HepG2 (cell line): ENCODE measurements at regions not wholly inside any gene's neighbourhood (a gene's known extent, or its start where the extent isn't known, plus 50 kb on each side); places are given as distances from the start of the nearest gene placed in this dataset.

Experiments
- ATAC-seq: fragments of 200-7000 bp; cut with Tn5 transposase; 3 replicates; pipeline ENCODE4 v1.9.1; 2020; ENCODE audit warnings: mild to moderate bottlenecking, moderate library complexity
- BruUV-seq: library from RNA; stranded (reverse); fragments of 400-500 nt; replicated peaks from 2 replicates; lab custom pipeline; 2021; lab: Mats Ljungman, UMichigan
- CTCF ChIA-PET: fragments of 300-600 bp; formaldehyde crosslinking; extraction: SDS; loops from one replicate; lab custom pipeline; 2021; ENCODE audit warnings: low total read pairs, inconsistent platforms, low intra/inter-chr PET ratio; lab: Yijun Ruan, JAX
- POLR2A ChIA-PET: fragments of 350-600 bp; sonication (Branson Sonifier 250); formaldehyde crosslinking; loops from one replicate; lab custom pipeline; 2020; ENCODE audit warnings: antibody characterized with exemption, inconsistent platforms; lab: Yijun Ruan, JAX
- DNase-seq: peaks from one replicate; pipeline ENCODE4 v3.0.0-alpha.2; 2015; ENCODE audit warnings: low spot score
- FAIRE-seq: peaks from 3 replicates; lab custom pipeline; 2011; peaks lifted over from hg19 to GRCh38; lab: Jason Lieb, UNC
- H2AFZ ChIP-seq: one replicate; pipeline ENCODE4 v1.6.1; 2011; ENCODE audit warnings: low read length, inconsistent platforms
- H3K27ac ChIP-seq: fragments of 300-600 bp; 3 replicates; pipeline ENCODE4 v1.8.0; 2011; ENCODE audit warnings: mixed run types, mild to moderate bottlenecking, mixed read lengths, low read length, inconsistent platforms; ENCODE audit not compliant: insufficient read depth; ENCODE audit errors: extremely low read length
- H3K27me3 ChIP-seq, 2 experiments: fragments of 200-600 bp in 1 of 2; 2 replicates in 1 of 2; 3 replicates in 1 of 2; pipeline versions ENCODE4 v1.6.0 to v1.8.0; 2011; ENCODE audit warnings: low read length in 2 of 2, mild to moderate bottlenecking in 2 of 2, moderate library complexity in 2 of 2, inconsistent platforms in 1 of 2; ENCODE audit not compliant: insufficient read depth in 2 of 2, control insufficient read depth in 1 of 2
- H3K36me3 ChIP-seq, 2 experiments: fragments of 200-600 bp in 1 of 2; replicated peaks in 1 of 2; 2 replicates in 1 of 2; 3 replicates in 1 of 2; pipeline versions ENCODE4 v1.5.1 to v1.8.0; 2011; ENCODE audit warnings: low read length in 2 of 2, inconsistent platforms in 1 of 2; ENCODE audit not compliant: insufficient read depth in 2 of 2, control insufficient read depth in 1 of 2
- H3K4me1 ChIP-seq: 2 replicates; pipeline ENCODE4 v1.5.1; 2012; ENCODE audit warnings: low read length, inconsistent platforms; ENCODE audit not compliant: insufficient read depth
- H3K4me2 ChIP-seq: 2 replicates; pipeline ENCODE4 v1.6.0; 2011; ENCODE audit warnings: low read depth, low read length, inconsistent platforms
- H3K4me3 ChIP-seq, 3 experiments: fragments of 200-600 bp in 1 of 3; sonication (generic), shearing (Covaris generic) in 1 of 3; replicated peaks in 1 of 3; 2 replicates each; pipeline ENCODE4 v1.5.1; 2011 to 2016; ENCODE audit warnings: low read length in 3 of 3, inconsistent platforms in 2 of 3, low read depth in 2 of 3, mild to moderate bottlenecking in 2 of 3, control low read depth in 1 of 3, mixed read lengths in 1 of 3; ENCODE audit not compliant: insufficient read depth in 1 of 3
- H3K79me2 ChIP-seq: one replicate; pipeline ENCODE4 v1.6.1; 2011; ENCODE audit warnings: low read length, inconsistent platforms; ENCODE audit not compliant: insufficient read depth
- H3K9ac ChIP-seq: 2 replicates; pipeline ENCODE4 v1.6.0; 2011; ENCODE audit warnings: mild to moderate bottlenecking, low read depth, low read length, inconsistent platforms; ENCODE audit not compliant: insufficient read depth
- H3K9me3 ChIP-seq: 2 replicates; pipeline ENCODE4 v1.5.1; 2012; ENCODE audit warnings: mild to moderate bottlenecking, low read length
- H4K20me1 ChIP-seq: 2 replicates; pipeline ENCODE4 v1.6.0; 2011; ENCODE audit warnings: inconsistent platforms, mild to moderate bottlenecking, low read length, moderate library complexity; ENCODE audit not compliant: insufficient read depth
- GATA4 ChIP-seq: sonication (generic); IDR thresholded peaks from 2 replicates; pipeline ENCODE4 v1.6.1; 2016; ENCODE audit warnings: antibody characterized with exemption, low read depth, borderline replicate concordance
- HDAC1 ChIP-seq: sonication (generic); formaldehyde crosslinking; IDR thresholded peaks from 2 replicates; pipeline ENCODE4 v1.5.1; 2020; ENCODE audit warnings: mild to moderate bottlenecking, missing genetic modification reagents
- HNRNPL ChIP-seq: fragments of 200-400 bp; formaldehyde crosslinking; IDR thresholded peaks from 2 replicates; pipeline ENCODE4 v1.6.1; 2017; ENCODE audit warnings: mild to moderate bottlenecking, low read depth, low read length
- MAZ ChIP-seq, 2 experiments: sonication (generic) in 1 of 2; formaldehyde crosslinking in 1 of 2; IDR thresholded peaks; 2 replicates each; pipeline versions ENCODE4 v1.5.0 to v1.6.1; 2012 to 2020; ENCODE audit warnings: low read depth in 2 of 2, mild to moderate bottlenecking in 2 of 2, borderline replicate concordance in 1 of 2, improper control_type of control experiment in 1 of 2, low read length in 1 of 2, missing genetic modification reagents in 1 of 2, moderate library complexity in 1 of 2
- NFIC ChIP-seq: IDR thresholded peaks from 2 replicates; pipeline ENCODE4 v1.6.1; 2012; ENCODE audit warnings: mild to moderate bottlenecking, low read length, inconsistent platforms
- ONECUT2 ChIP-seq: sonication (generic); formaldehyde crosslinking; IDR thresholded peaks from 2 replicates; pipeline ENCODE4 v1.4.0; 2020; ENCODE audit warnings: missing genetic modification reagents
- SNAPC2 ChIP-seq: sonication (generic); formaldehyde crosslinking; IDR thresholded peaks from 2 replicates; pipeline ENCODE4 v1.8.1; 2022; ENCODE audit warnings: mild to moderate bottlenecking, missing genetic modification reagents
- SOX6 ChIP-seq, 2 experiments: fragments of 450-650 bp in 1 of 2; sonication (generic) in 1 of 2; formaldehyde crosslinking in 1 of 2; IDR thresholded peaks; 2 replicates each; pipeline versions ENCODE4 v1.4.0 to v1.6.1; 2017 to 2020; ENCODE audit warnings: antibody characterized with exemption in 1 of 2, mild to moderate bottlenecking in 1 of 2, missing genetic modification reagents in 1 of 2
- WGBS: methylation state at CpG from one replicate; pipeline ENCODE4 v1.1.6; 2017; ENCODE audit warnings: low lambda C conversion rate; 5-methylcytosine and 5-hydroxymethylcytosine counted together
- in situ Hi-C: cut with HindIII; loops from 2 replicates; pipeline ENCODE4 v1.10.0; 2017; ENCODE audit warnings: low pct_unique_long_range_greater_than_20kb; ENCODE audit not compliant: extremely low pct_ligation_motif_present
- intact Hi-C: fragments of 100-400 bp; cut with micrococcal nuclease; formaldehyde crosslinking; loops from one replicate; pipeline ENCODE4 v1.10.0; 2022; ENCODE audit not compliant: unreplicated experiment
- TF ChIP-seq, protein P1 (sequence below): sonication (generic); formaldehyde crosslinking; conservative IDR thresholded peaks from 2 replicates; pipeline ENCODE4 v1.4.0; 2020; ENCODE audit warnings: missing genetic modification reagents

DNA sequence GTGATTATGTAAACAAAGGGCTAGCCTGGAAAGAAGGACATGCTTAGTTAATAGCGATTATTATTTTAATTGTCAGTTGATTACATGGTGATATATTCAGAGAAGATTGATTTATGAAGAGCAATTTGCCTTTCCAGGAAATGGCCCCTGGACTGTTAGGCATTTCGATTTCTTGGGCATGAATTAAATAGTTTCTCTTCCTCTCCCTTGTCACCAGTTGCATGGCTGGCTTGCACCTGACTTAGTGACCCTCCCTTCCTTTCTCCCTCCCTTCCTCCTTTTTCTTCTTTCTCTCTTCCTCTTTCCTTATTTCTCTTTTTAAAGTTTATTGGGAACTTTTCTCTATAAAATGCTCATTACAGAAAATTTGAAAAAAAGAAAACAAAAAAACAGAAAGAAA lies 235.4 kb downstream of the CDC5L start:
- no peaks in the 10 kb centered on the region for H4K20me1 ChIP-seq
- no peak overlapping the region for H3K9ac ChIP-seq
- H3K4me1 ChIP-seq, result peaks cover 8% of the 10 kb centered on the region
- intact Hi-C loops, result no loop called here
- 2% methylated on average over 2 of the region's 2 CpGs for WGBS
- no peak overlapping the region for H3K4me2 ChIP-seq
- no peak overlapping the region for H2AFZ ChIP-seq
- CTCF ChIA-PET, result no interaction called here
- no peak overlapping the region for H3K4me3 ChIP-seq
- no TSS peak for BruUV-seq
- no peaks in the 10 kb centered on the region for H3K36me3 ChIP-seq
- TF ChIP-seq SOX6 (IDR thresholded peaks at IDR 0.05) (no peak), SOX6 (CRISPR knock-in tag; IDR thresholded peaks at IDR 0.05) (no peak), SNAPC2 (CRISPR knock-in tag) (no peak), HDAC1 (CRISPR knock-in tag) (no peak), GATA4 (no peak), MAZ (IDR thresholded peaks at IDR 0.05; ENCODE audit: borderline replicate concordance, low read depth, low read length) (no peak), MAZ (CRISPR knock-in tag; IDR thresholded peaks at IDR 0.05; ENCODE audit: low read depth) (no peak), HNRNPL (no peak), ONECUT2 (CRISPR knock-in tag) (no peak), NFIC (no peak)
- TF ChIP-seq, protein P1, sequence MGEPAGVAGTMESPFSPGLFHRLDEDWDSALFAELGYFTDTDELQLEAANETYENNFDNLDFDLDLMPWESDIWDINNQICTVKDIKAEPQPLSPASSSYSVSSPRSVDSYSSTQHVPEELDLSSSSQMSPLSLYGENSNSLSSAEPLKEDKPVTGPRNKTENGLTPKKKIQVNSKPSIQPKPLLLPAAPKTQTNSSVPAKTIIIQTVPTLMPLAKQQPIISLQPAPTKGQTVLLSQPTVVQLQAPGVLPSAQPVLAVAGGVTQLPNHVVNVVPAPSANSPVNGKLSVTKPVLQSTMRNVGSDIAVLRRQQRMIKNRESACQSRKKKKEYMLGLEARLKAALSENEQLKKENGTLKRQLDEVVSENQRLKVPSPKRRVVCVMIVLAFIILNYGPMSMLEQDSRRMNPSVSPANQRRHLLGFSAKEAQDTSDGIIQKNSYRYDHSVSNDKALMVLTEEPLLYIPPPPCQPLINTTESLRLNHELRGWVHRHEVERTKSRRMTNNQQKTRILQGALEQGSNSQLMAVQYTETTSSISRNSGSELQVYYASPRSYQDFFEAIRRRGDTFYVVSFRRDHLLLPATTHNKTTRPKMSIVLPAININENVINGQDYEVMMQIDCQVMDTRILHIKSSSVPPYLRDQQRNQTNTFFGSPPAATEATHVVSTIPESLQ (CRISPR knock-in tag), result no peak
- H3K9me3 ChIP-seq, result no peaks in the 10 kb centered on the region
- no peaks in the 10 kb centered on the region for H3K79me2 ChIP-seq
- POLR2A ChIA-PET, result no interaction called here
- FAIRE-seq (no peak), ATAC-seq (no peak), DNase-seq (no peak)
- H3K27ac ChIP-seq, result no peak overlapping the region
- in situ Hi-C loops, result no loop called here
- peaks cover 0 to 3% of the 10 kb centered on the region in 2 experiments; a peak in 2 of 5 replicates for H3K27me3 ChIP-seq
